HEK293T (cell line): ENCODE measurements at regions not wholly inside any gene's neighbourhood (a gene's known extent, or its start where the extent isn't known, plus 50 kb on each side); places are given as distances from the start of the nearest gene placed in this dataset.

Source experiments
- CTCF ChIA-PET: fragments of 350-600 bp; formaldehyde crosslinking; extraction: SDS; loops from one replicate; lab custom pipeline; 2021; ENCODE audit warnings: antibody characterized with exemption, inconsistent platforms; lab: Yijun Ruan, JAX
- POLR2A ChIA-PET: fragments of 350-600 bp; formaldehyde crosslinking; extraction: SDS; loops from one replicate; lab custom pipeline; 2020; ENCODE audit warnings: antibody characterized with exemption, inconsistent platforms; lab: Yijun Ruan, JAX
- DNase-seq: peaks from one replicate; pipeline ENCODE4 v3.0.0; 2012; ENCODE audit warnings: mixed read lengths; ENCODE audit errors: extremely low spot score
- ARNT ChIP-seq: fragments of 450-650 bp; IDR thresholded peaks from 2 replicates; pipeline ENCODE4 v1.6.1; 2017; ENCODE audit warnings: mild to moderate bottlenecking
- BHLHE40 ChIP-seq: fragments of 450-650 bp; IDR thresholded peaks from 2 replicates; pipeline ENCODE4 v1.6.1; 2016; ENCODE audit warnings: mild to moderate bottlenecking, moderate library complexity, borderline replicate concordance
- CTBP1 ChIP-seq: fragments of 450-650 bp; IDR thresholded peaks from 2 replicates; pipeline ENCODE4 v1.6.1; 2016; ENCODE audit warnings: borderline replicate concordance
- ELF4 ChIP-seq: fragments of 450-650 bp; IDR thresholded peaks from 2 replicates; pipeline ENCODE4 v1.6.1; 2017; ENCODE audit warnings: antibody characterized with exemption
- FOXA1 ChIP-seq: fragments of 450-650 bp; IDR thresholded peaks from 2 replicates; pipeline ENCODE4 v1.6.1; 2016; ENCODE audit warnings: mild to moderate bottlenecking
- FOXK2 ChIP-seq: fragments of 450-650 bp; IDR thresholded peaks from 2 replicates; pipeline ENCODE4 v1.6.1; 2016; ENCODE audit warnings: mild to moderate bottlenecking
- FOXM1 ChIP-seq: fragments of 450-650 bp; IDR thresholded peaks from 2 replicates; pipeline ENCODE4 v1.6.1; 2017; ENCODE audit warnings: mild to moderate bottlenecking, borderline replicate concordance
- HDGF ChIP-seq: fragments of 450-650 bp; IDR thresholded peaks from 2 replicates; pipeline ENCODE4 v1.6.1; 2017; ENCODE audit warnings: antibody characterized with exemption, borderline replicate concordance
- L3MBTL2 ChIP-seq: fragments of 450-650 bp; conservative IDR thresholded peaks from 2 replicates; pipeline ENCODE4 v1.6.1; 2016; ENCODE audit warnings: mild to moderate bottlenecking
- LEF1 ChIP-seq: fragments of 450-650 bp; IDR thresholded peaks from 2 replicates; pipeline ENCODE4 v1.6.1; 2017; ENCODE audit warnings: mild to moderate bottlenecking, borderline replicate concordance
- NFRKB ChIP-seq: fragments of 450-650 bp; IDR thresholded peaks from 2 replicates; pipeline ENCODE4 v1.6.1; 2016; ENCODE audit warnings: mild to moderate bottlenecking, moderate library complexity
- PKNOX1 ChIP-seq: fragments of 450-650 bp; IDR thresholded peaks from 2 replicates; pipeline ENCODE4 v1.6.1; 2016
- SP1 ChIP-seq: fragments of 450-650 bp; IDR thresholded peaks from 2 replicates; pipeline ENCODE4 v1.6.1; 2017
- SUZ12 ChIP-seq: fragments of 450-650 bp; IDR thresholded peaks from 2 replicates; pipeline ENCODE4 v1.6.1; 2016; ENCODE audit warnings: mild to moderate bottlenecking
- TARDBP ChIP-seq: fragments of 450-650 bp; IDR thresholded peaks from 2 replicates; pipeline ENCODE4 v1.6.1; 2016
- ZNF384 ChIP-seq: fragments of 450-650 bp; IDR thresholded peaks from 2 replicates; pipeline ENCODE4 v1.6.1; 2016

GRCh38 chr14:42513837-42514236, 907.2 kb downstream of the LRFN5 start:
- CTCF ChIA-PET: no interaction called here
- DNase-seq: no peak
- TF ChIP-seq BHLHE40 (no peak), TARDBP (no peak), SUZ12 (no peak), CTBP1 (no peak), FOXK2 (no peak), ZNF384 (no peak), ELF4 (no peak), NFRKB (no peak), PKNOX1 (no peak), LEF1 (no peak)
- POLR2A ChIA-PET: no interaction called here

- ChIA-PET CTCF (no interaction called here), POLR2A (no interaction called here)
- TF ChIP-seq FOXM1: no peak
- no peak for DNase-seq
These were observed 903.4 kb downstream of the LRFN5 start for GRCh38 chr14:42510071-42510470.

- CTCF ChIA-PET: no interaction called here
- POLR2A ChIA-PET: no interaction called here
- no peak for DNase-seq
- TF ChIP-seq FOXM1: no peak
- TF ChIP-seq FOXK2: no peak
- TF ChIP-seq HDGF: no peak
- TF ChIP-seq CTBP1: no peak
- no peak for TF ChIP-seq SP1
- no peak for TF ChIP-seq L3MBTL2
- no peak for TF ChIP-seq NFRKB
- no peak for TF ChIP-seq LEF1
- no peak for TF ChIP-seq ELF4
- TF ChIP-seq FOXA1: no peak
- no peak for TF ChIP-seq PKNOX1
- no peak for TF ChIP-seq ARNT
- no peak for TF ChIP-seq BHLHE40
- no peak for TF ChIP-seq SUZ12
These were observed 901.7 kb downstream of the LRFN5 start for GRCh38 chr14:42508209-42508946.

GRCh38 chr14:42504433-42504832, 897.8 kb downstream of the LRFN5 start:
- ChIA-PET POLR2A (no interaction called here), CTCF (no interaction called here)
- TF ChIP-seq PKNOX1 (no peak), ARNT (no peak), FOXK2 (no peak), LEF1 (no peak), HDGF (no peak), SUZ12 (no peak), ELF4 (no peak), BHLHE40 (no peak), FOXA1 (no peak), FOXM1 (no peak), CTBP1 (no peak), TARDBP (no peak), L3MBTL2 (no peak), NFRKB (no peak), ZNF384 (no peak), SP1 (no peak)
- no peak for DNase-seq

GRCh38 chr14:42499137-42499536, 892.5 kb downstream of the LRFN5 start:
- ChIA-PET POLR2A (no interaction called here), CTCF (no interaction called here)
- TF ChIP-seq PKNOX1 (no peak), LEF1 (no peak), FOXA1 (no peak), CTBP1 (no peak), SUZ12 (no peak), ELF4 (no peak), HDGF (no peak), NFRKB (no peak), FOXK2 (no peak), TARDBP (no peak), ARNT (no peak), L3MBTL2 (no peak), FOXM1 (no peak), ZNF384 (no peak), SP1 (no peak), BHLHE40 (no peak)
- no peak for DNase-seq

- ChIA-PET POLR2A (no interaction called here), CTCF (no interaction called here)
- DNase-seq: no peak
- TF ChIP-seq ZNF384 (no peak), CTBP1 (no peak), NFRKB (no peak), FOXM1 (no peak), L3MBTL2 (no peak), SP1 (no peak), ARNT (no peak), SUZ12 (no peak), HDGF (no peak), FOXA1 (no peak), FOXK2 (no peak), LEF1 (no peak), ELF4 (no peak), PKNOX1 (no peak), TARDBP (no peak), BHLHE40 (no peak)
These were observed 883.9 kb downstream of the LRFN5 start for GRCh38 chr14:42490536-42490935.
